NCI-H69 (cell line): ENCODE measurements at regions not wholly inside any gene's neighbourhood (a gene's known extent, or its start where the extent isn't known, plus 50 kb on each side); places are given as distances from the start of the nearest gene placed in this dataset.
"Not testable (repeated sequence)": the region's sequence is repeated elsewhere in the genome, so short reads cannot be mapped to it uniquely, and the experiment has no call there.

Experiments
- DNase-seq: peaks from one replicate; lab custom pipeline; 2025; lab: John Stamatoyannopoulos, UW

DNA sequence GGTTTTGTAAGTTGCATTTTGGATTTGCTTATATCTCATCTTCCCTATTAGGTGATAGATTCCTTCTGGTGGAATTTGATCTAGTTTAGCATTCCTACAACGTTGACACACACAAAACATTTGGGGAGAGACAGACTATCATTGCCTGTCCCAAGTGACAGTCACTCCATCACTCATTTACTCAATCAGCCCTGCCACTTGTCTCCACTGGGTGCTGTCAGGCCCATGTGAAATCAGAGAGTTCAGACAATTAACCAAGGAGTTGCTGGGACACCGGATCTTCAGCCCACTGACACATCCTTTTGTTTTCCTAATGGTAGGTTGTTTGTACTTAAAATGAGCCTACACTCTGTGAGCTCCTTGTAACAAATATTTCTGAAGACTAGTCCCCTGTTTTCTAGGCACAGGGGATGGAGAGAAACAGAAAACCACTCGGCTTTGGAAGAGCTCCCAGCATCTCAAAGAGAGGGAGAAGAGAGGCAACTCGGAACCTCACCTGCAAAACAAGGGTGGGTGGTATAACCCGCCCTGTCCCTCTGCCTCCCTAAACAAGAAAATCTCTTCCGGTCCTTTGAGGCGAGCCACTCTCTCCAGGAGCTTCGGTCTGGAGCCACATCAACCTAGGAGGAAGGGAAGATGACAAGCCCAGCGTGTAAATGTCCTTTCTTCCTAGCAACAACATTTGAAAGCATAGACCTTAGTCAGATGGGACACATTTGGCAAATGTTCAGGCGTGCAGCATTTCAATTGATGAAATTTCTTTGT lies 440.9 kb upstream of the KLF12 start:
- no peak for DNase-seq

DNA sequence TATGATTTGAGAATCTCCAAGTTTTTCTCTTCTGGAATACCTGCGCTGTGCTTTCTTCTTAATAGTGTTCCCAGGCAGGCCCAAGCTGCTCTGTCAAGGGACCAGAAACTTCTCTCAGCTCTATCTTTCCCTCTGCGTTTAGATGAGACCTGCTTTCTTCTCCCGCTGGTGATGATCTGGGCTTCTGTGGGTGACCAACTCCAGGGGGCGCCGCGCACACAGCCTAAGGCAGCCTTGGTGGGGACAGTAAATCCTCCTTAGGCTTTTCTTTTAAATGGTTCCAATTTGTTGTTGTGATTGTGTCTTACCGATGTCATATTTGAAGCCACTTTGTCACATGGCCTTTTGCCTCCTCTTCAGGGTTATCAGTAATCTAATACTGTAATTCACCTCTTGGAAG lies 439.4 kb upstream of the KLF12 start:
- DNase-seq: peak; percentile 0

- DNase-seq: no peak
Measured at GRCh38 chr13:74571811-74572210, 437.6 kb upstream of the KLF12 start.

- no peak for DNase-seq
Measured at GRCh38 chr13:74570834-74571233, 436.6 kb upstream of the KLF12 start.

GRCh38 chr13:74570046-74570445 lies 435.8 kb upstream of the KLF12 start:
- DNase-seq: no peak

DNA sequence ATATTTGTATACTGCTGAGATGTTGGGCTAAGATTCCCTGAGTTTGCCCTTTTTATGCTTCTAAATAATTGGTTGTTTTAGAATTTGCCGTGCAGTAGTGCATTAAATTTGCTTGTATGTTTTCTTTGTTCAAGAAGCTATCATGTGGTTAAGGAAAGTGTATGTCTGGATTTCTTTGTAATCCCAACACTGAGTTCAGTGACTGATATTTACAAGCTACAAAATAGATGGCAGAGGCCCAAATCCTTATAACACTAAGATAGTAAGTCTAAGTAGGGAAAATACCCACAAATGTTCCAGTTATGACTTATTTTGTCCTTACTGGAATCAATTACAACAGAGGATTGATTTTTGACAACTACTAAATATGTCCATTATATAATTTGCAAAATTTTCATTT lies 435.0 kb upstream of the KLF12 start:
- no peak for DNase-seq

DNA sequence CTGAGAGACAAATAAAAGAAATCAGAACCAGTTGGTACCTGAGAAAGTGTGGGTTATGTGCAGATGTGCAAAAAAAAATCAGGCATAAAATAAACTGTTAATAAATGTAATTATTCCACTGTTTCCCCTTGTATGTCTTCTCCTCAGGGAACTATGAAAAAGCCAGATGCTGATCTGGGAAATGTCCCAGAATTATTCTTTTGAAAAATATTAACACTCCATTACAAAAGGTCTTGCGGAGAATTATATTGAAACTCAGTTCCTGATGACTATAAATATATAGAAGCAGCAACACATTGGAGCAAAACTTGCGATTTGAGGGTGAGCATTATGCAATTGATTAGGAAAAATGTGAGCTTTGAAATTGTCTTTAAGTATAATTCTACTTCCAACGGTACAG lies 433.3 kb upstream of the KLF12 start:
- no peak for DNase-seq

DNA sequence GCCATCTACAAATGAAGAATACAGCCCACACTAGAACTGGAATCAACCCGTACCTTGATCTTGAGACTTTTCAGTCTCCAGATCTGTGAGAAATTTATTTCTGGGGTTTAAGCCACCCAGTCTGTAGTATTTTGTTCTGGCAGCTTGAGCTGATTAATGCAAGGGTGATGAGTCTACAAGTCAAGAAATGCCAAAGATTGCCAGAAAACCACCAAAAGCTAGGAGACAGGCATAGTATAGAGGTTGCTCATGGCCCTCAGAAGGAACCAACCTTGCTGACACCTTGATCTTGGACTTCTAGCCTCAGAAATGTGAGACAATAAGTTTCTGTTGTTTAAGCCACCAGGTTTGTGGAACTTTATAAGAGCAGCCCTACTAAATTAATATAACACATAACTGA lies 428.2 kb upstream of the KLF12 start:
- no peak for DNase-seq

GRCh38 chr13:74561155-74561554 lies 427.0 kb upstream of the KLF12 start:
- DNase-seq: peak; percentile 2

DNA sequence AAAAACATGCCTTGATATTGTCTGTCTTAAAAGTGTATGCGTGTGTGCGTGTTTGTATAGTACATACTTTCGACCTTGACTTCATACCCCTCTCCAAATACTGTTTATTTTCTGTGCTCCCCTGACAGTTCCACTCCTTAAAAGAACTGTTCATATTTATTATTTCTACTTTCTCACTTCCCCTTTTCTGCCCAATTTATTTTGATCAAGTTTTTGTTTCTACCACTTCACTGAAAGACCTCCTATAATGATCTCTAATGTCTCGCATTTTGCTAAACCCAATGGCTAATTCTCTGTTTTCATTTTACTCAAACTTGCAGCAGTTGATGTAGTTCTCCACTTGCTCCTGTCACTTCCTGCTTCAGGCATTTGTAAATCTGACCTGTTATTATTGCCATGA lies 426.1 kb upstream of the KLF12 start:
- DNase-seq: no peak

GRCh38 chr13:74557870-74558269 lies 423.7 kb upstream of the KLF12 start:
- no peak for DNase-seq

GRCh38 chr13:74555651-74556420 lies 421.6 kb upstream of the KLF12 start:
- no peak for DNase-seq

DNA sequence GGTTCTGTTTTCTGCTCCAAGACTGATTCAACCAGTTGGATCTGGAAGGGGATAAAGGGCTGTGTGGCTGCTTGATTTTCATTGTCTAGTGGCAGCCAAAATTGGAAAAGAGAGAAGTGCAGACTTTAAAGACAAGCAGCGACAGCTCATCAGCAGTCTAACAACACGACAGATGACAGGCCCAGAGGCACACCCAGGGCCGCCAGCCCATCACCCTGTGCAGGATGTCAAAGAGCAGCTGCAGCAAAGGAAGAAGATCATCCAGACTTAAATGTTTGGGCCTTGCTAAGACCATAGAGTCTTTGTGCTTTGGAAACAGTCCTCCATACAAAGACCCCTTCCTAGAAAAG lies 421.0 kb upstream of the KLF12 start:
- no peak for DNase-seq

GRCh38 chr13:74554569-74555275 lies 420.5 kb upstream of the KLF12 start:
- peak; percentile 49 for DNase-seq

- DNase-seq: no peak
Measured at GRCh38 chr13:74550039-74550438, 415.8 kb upstream of the KLF12 start.

DNA sequence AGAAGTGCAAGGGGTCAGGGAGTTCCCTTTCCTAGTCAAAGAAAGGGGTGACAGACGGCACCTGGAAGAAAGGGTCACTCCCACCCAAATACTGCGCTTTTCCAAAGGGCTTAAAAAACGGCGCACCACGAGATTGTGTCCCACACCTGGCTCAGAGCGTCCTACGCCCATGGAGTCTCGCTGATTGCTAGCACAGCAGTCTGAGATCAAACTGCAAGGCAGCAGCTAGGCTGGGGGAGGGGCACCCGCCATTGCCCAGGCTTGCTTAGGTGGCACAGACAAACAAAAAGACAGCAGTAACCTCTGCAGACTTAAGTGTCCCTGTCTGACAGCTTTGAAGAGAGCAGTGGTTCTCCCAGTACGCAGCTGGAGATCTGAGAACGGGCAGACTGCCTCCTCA lies 402.4 kb upstream of the KLF12 start:
- not testable (repeated sequence) for DNase-seq

- DNase-seq: no peak
Measured at GRCh38 chr13:74533226-74533625, 399.0 kb upstream of the KLF12 start.

- no peak for DNase-seq
Measured at GRCh38 chr13:74530011-74530410, 395.8 kb upstream of the KLF12 start.

GRCh38 chr13:74528734-74529513 lies 394.7 kb upstream of the KLF12 start:
- DNase-seq: no peak

DNA sequence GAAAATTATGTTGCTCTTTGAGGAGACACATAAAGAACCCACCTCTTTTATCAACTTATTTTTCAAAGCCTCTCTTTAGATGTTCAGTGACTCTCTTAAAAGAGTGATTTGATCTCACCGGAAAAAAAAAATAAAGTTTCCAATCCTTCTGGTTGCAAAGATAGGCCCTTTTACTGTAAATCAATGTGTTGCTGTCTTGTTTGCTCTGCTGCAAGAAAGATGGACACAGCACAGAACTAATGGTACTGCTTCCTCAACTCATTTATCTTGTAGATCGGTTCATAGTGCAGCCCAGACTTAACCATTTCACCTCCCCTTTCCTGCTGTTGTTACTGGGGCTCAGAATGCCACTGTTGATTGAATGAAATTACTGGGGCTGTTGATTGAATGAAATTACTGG lies 388.9 kb upstream of the KLF12 start:
- no peak for DNase-seq

DNA sequence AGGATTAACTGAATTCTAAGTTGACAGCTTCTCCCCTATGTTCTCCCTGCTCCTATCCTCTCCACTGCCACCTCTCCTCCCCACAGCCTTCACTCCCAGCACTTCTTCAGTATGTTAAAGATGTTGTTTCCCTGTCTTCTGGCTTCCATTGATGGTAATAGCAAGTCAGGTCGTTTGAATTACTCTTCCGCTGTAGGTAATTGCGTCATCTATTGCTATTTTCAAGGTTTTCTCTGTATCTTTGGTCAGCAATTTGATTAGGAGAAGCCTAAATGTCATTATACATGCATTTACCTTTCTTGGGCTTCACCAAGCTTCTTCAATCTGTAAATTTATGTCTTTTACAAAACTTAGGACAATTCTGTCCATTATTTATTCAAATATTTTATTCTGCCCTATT lies 377.3 kb upstream of the KLF12 start:
- DNase-seq: no peak

- DNase-seq: no peak
Measured at GRCh38 chr13:74487091-74487722, 353.0 kb upstream of the KLF12 start.
